Suprapubic skin (tissue), 4 donors: ENCODE measurements at regions not wholly inside any gene's neighbourhood (a gene's known extent, or its start where the extent isn't known, plus 50 kb on each side); places are given as distances from the start of the nearest gene placed in this dataset.

Experiments
- DNase-seq, 2 donors: peaks; one replicate each; pipeline ENCODE4 v3.0.0-alpha.2; 2019; ENCODE audit warnings: low spot score in 2 of 2
- H3K27ac ChIP-seq: fragments of 200-600 bp; sonication (generic); one replicate; pipeline ENCODE4 v1.5.1; 2019
- H3K27me3 ChIP-seq: fragments of 200-600 bp; sonication (generic); one replicate; pipeline ENCODE4 v1.5.1; 2019
- H3K36me3 ChIP-seq: fragments of 200-600 bp; sonication (generic); one replicate; pipeline ENCODE4 v1.5.1; 2019
- H3K4me1 ChIP-seq: fragments of 200-600 bp; sonication (generic); one replicate; pipeline ENCODE4 v1.5.1; 2019
- H3K4me3 ChIP-seq: fragments of 200-600 bp; sonication (generic); one replicate; pipeline ENCODE4 v1.5.1; 2019; ENCODE audit warnings: mild to moderate bottlenecking
- H3K9me3 ChIP-seq: fragments of 200-600 bp; sonication (generic); one replicate; pipeline ENCODE4 v1.5.1; 2019
- CTCF ChIP-seq, 2 donors: fragments of 200-600 bp in 1 of 2; fragments of 450-650 bp in 1 of 2; sonication (generic) in 1 of 2; IDR thresholded peaks; one replicate each; pipeline ENCODE4 v1.5.1; 2016 to 2019; ENCODE audit warnings: antibody characterized with exemption in 2 of 2, mild to moderate bottlenecking in 1 of 2, moderate library complexity in 1 of 2
- EP300 ChIP-seq: sonication (generic); formaldehyde crosslinking; IDR thresholded peaks from one replicate; pipeline ENCODE4 v1.6.1; 2017; ENCODE audit warnings: antibody characterized with exemption
- POLR2A ChIP-seq, 2 donors: fragments of 450-650 bp; IDR thresholded peaks; one replicate each; pipeline ENCODE4 v1.6.1; 2017; ENCODE audit warnings: antibody characterized with exemption in 2 of 2, mild to moderate bottlenecking in 2 of 2, moderate library complexity in 2 of 2
- POLR2AphosphoS5 ChIP-seq, 3 donors: sonication (generic); formaldehyde crosslinking; IDR thresholded peaks; one replicate each; pipeline ENCODE4 v1.6.1; 2017; ENCODE audit warnings: antibody characterized with exemption in 3 of 3
- WGBS: methylation state at CpG from one replicate; pipeline ENCODE4 v1.1.5; 2018; 5-methylcytosine and 5-hydroxymethylcytosine counted together

GRCh38 chr10:55311848-55312635 lies 511.0 kb upstream of the PCDH15 start:
- TF ChIP-seq EP300 (no peak), CTCF (IDR thresholded peaks at IDR 0.05) (no peak), POLR2AphosphoS5 (IDR thresholded peaks at IDR 0.05) (no peak), POLR2A (IDR thresholded peaks at IDR 0.05) (no peak)
- H3K27ac ChIP-seq: no peak overlapping the region
- H3K36me3 ChIP-seq: no peaks in the 10 kb centered on the region
- H3K4me1 ChIP-seq: no peaks in the 10 kb centered on the region
- H3K27me3 ChIP-seq: no peaks in the 10 kb centered on the region
- DNase-seq: no peak
- H3K9me3 ChIP-seq: no peaks in the 10 kb centered on the region
- H3K4me3 ChIP-seq: no peak overlapping the region
- 50% methylated on average over 4 of the region's 4 CpGs for WGBS

- Histone ChIP-seq H3K9me3 (no peaks in the 10 kb centered on the region), H3K36me3 (no peaks in the 10 kb centered on the region), H3K27me3 (no peaks in the 10 kb centered on the region), H3K4me3 (no peak overlapping the region), H3K27ac (no peak overlapping the region), H3K4me1 (no peaks in the 10 kb centered on the region)
- no peak for TF ChIP-seq CTCF (IDR thresholded peaks at IDR 0.05)
- TF ChIP-seq POLR2AphosphoS5 (IDR thresholded peaks at IDR 0.05): no peak
- TF ChIP-seq POLR2A (IDR thresholded peaks at IDR 0.05): no peak
- TF ChIP-seq EP300: no peak
- no peak for DNase-seq
- WGBS: 82% methylated on average over 1 of the region's 1 CpG
Measured at GRCh38 chr10:55310143-55310542, 509.1 kb upstream of the PCDH15 start.

- DNase-seq: no peak
- H3K27me3 ChIP-seq: no peaks in the 10 kb centered on the region
- H3K36me3 ChIP-seq: no peaks in the 10 kb centered on the region
- TF ChIP-seq POLR2A (IDR thresholded peaks at IDR 0.05): no peak
- TF ChIP-seq POLR2AphosphoS5 (IDR thresholded peaks at IDR 0.05): no peak
- TF ChIP-seq EP300: no peak
- TF ChIP-seq CTCF (IDR thresholded peaks at IDR 0.05): no peak
- no peak overlapping the region for H3K4me3 ChIP-seq
- no peaks in the 10 kb centered on the region for H3K9me3 ChIP-seq
- H3K27ac ChIP-seq: no peak overlapping the region
- no peaks in the 10 kb centered on the region for H3K4me1 ChIP-seq
Measured at GRCh38 chr10:55305285-55305684, 504.3 kb upstream of the PCDH15 start.

- WGBS: 52% methylated on average over 2 of the region's 2 CpGs
- no peak for TF ChIP-seq CTCF (IDR thresholded peaks at IDR 0.05)
- no peak overlapping the region for H3K4me3 ChIP-seq
- H3K27ac ChIP-seq: no peak overlapping the region
- no peaks in the 10 kb centered on the region for H3K4me1 ChIP-seq
- DNase-seq: no peak
- H3K27me3 ChIP-seq: no peaks in the 10 kb centered on the region
- H3K9me3 ChIP-seq: no peaks in the 10 kb centered on the region
- H3K36me3 ChIP-seq: no peaks in the 10 kb centered on the region
Measured at GRCh38 chr10:55287346-55287745, 486.3 kb upstream of the PCDH15 start.

- no peak for TF ChIP-seq EP300
- no peak for TF ChIP-seq CTCF (IDR thresholded peaks at IDR 0.05)
- H3K36me3 ChIP-seq: no peaks in the 10 kb centered on the region
- H3K9me3 ChIP-seq: no peaks in the 10 kb centered on the region
- H3K4me1 ChIP-seq: no peaks in the 10 kb centered on the region
- H3K27ac ChIP-seq: no peak overlapping the region
- no peak for DNase-seq
- H3K4me3 ChIP-seq: no peak overlapping the region
- no peaks in the 10 kb centered on the region for H3K27me3 ChIP-seq
- WGBS: 51% methylated on average over 5 of the region's 5 CpGs
Measured at GRCh38 chr10:55283031-55283430, 482.0 kb upstream of the PCDH15 start.
